Esophagus muscularis mucosa (tissue), 3 donors: ENCODE measurements at regions not wholly inside any gene's neighbourhood (a gene's known extent, or its start where the extent isn't known, plus 50 kb on each side); places are given as distances from the start of the nearest gene placed in this dataset.

Source experiments
- EP300 ChIP-seq: sonication (generic); formaldehyde crosslinking; IDR thresholded peaks from one replicate; pipeline ENCODE4 v1.6.1; 2017; ENCODE audit warnings: antibody characterized with exemption
- TF ChIP-seq, protein P1 (sequence below), 3 experiments: fragments of 200-600 bp in 2 of 3; fragments of 450-650 bp in 1 of 3; sonication (generic) in 2 of 3; IDR thresholded peaks; one replicate each; pipeline ENCODE4 v1.5.1; 2017 to 2019; ENCODE audit warnings: antibody characterized with exemption in 3 of 3, mild to moderate bottlenecking in 2 of 3, moderate library complexity in 1 of 3

GRCh38 chr2:157181234-157181633 lies 76.3 kb upstream of the GALNT5 start:
- TF ChIP-seq, protein P1, sequence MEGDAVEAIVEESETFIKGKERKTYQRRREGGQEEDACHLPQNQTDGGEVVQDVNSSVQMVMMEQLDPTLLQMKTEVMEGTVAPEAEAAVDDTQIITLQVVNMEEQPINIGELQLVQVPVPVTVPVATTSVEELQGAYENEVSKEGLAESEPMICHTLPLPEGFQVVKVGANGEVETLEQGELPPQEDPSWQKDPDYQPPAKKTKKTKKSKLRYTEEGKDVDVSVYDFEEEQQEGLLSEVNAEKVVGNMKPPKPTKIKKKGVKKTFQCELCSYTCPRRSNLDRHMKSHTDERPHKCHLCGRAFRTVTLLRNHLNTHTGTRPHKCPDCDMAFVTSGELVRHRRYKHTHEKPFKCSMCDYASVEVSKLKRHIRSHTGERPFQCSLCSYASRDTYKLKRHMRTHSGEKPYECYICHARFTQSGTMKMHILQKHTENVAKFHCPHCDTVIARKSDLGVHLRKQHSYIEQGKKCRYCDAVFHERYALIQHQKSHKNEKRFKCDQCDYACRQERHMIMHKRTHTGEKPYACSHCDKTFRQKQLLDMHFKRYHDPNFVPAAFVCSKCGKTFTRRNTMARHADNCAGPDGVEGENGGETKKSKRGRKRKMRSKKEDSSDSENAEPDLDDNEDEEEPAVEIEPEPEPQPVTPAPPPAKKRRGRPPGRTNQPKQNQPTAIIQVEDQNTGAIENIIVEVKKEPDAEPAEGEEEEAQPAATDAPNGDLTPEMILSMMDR (IDR thresholded peaks at IDR 0.05), result no peak
- TF ChIP-seq EP300, result no peak
